ENCODE measurements at regions not wholly inside any gene's neighbourhood (a gene's known extent, or its start where the extent isn't known, plus 50 kb on each side); places are given as distances from the start of the nearest gene placed in this dataset.

DNA sequence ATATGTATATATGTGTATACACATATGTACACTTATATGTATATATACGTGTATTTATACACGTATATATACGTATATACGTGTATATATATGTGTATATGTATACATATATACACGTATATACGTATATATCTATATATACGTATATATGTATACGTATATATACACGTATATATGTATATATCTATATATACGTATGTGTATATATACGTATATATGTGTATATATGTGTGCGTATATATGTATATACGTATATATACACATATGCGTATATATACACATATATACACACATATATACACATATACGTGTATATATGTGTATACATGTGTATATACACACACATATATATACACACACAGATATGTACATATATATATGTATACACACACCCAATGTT lies 348.0 kb upstream of the LCORL start:
- Histone ChIP-seq H3K27ac (no peak overlapping the region), H3K27me3 (replicated peaks in 1 of 7) (no peaks in the 10 kb centered on the region), H3K4me3 (no peak overlapping the region), H3K9me3 (peaks cover 0 to 5% (median 0%) of the 10 kb centered on the region in 8 donors), H3K4me1 (no peaks in the 10 kb centered on the region), H3K36me3 (no peaks in the 10 kb centered on the region)
- WGBS, 5 donors: 90 to 96% (median 91%) methylated on average over 15 of the region's 15 CpGs
- intact Hi-C loops (cut with DNase I; ENCODE audit: low total_unique reads): loop anchor here (5.0 kb wide), 1 partner anchor 552 kb away; no protein-coding TSS in a partner anchor
- no peak for TF ChIP-seq POLR2AphosphoS5 (IDR thresholded peaks at IDR 0.05)
- no peak for TF ChIP-seq POLR2A (IDR thresholded peaks at IDR 0.05)
- TF ChIP-seq, protein P1, sequence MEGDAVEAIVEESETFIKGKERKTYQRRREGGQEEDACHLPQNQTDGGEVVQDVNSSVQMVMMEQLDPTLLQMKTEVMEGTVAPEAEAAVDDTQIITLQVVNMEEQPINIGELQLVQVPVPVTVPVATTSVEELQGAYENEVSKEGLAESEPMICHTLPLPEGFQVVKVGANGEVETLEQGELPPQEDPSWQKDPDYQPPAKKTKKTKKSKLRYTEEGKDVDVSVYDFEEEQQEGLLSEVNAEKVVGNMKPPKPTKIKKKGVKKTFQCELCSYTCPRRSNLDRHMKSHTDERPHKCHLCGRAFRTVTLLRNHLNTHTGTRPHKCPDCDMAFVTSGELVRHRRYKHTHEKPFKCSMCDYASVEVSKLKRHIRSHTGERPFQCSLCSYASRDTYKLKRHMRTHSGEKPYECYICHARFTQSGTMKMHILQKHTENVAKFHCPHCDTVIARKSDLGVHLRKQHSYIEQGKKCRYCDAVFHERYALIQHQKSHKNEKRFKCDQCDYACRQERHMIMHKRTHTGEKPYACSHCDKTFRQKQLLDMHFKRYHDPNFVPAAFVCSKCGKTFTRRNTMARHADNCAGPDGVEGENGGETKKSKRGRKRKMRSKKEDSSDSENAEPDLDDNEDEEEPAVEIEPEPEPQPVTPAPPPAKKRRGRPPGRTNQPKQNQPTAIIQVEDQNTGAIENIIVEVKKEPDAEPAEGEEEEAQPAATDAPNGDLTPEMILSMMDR (IDR thresholded peaks at IDR 0.05 in 8 of 11, conservative IDR thresholded peaks at IDR 0.05 in 3 of 11): no peak
- no peak for DNase-seq

DNA sequence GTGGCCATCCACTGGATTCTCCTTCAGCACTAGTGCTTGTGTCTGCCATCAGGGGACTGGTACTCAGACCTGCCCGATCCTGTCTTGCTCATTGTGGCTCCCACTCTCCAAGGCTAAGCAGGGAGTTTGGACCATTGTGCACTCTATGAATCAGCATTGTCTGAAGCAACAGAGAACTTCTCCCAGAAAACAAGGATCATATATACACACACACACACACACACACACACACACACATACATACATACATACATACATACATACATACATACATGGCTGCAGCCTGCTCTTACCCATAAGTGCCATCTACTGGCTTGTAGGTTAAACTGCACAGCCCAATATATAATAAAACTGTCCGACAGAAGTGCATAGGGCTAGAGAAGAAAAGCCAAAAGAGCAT lies 345.3 kb upstream of the LCORL start:
- intact Hi-C loops (cut with DNase I; ENCODE audit: low total_unique reads): loop anchor here (5.0 kb wide), 1 partner anchor 550 kb away; no protein-coding TSS in a partner anchor
- TF ChIP-seq POLR2A (IDR thresholded peaks at IDR 0.05): no peak
- TF ChIP-seq, protein P1 (IDR thresholded peaks at IDR 0.05 in 8 of 11, conservative IDR thresholded peaks at IDR 0.05 in 3 of 11): peak in 8 of 11 experiments; percentile 37 to 65 (median 41)
- Histone ChIP-seq H3K27me3 (replicated peaks in 1 of 7) (no peaks in the 10 kb centered on the region), H3K4me3 (no peak overlapping the region), H3K27ac (no peak overlapping the region), H3K4me1 (no peaks in the 10 kb centered on the region), H3K36me3 (no peaks in the 10 kb centered on the region), H3K9me3 (no peaks in the 10 kb centered on the region)
- DNase-seq: no peak
- WGBS, 5 donors: 50 to 60% (median 58%) methylated on average over 2 of the region's 2 CpGs

DNA sequence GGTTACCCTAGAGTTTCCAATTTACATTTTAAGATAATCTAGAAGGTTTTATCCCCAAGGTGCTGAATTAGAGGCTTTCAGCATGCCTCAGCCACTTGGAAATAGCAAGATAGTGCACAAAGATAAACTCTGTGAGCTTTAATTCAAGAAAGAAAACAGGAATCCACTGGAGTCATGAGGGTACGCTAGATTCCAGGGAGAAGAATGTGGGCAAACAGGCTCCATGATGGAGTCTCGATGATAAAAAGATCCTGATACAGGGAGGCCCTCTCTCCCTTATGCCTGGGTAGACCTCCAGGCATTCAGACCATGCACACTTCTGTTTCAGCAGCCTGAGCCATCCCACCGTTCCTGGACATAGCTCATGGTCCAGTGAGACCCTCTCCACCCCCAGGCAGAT lies 344.6 kb upstream of the LCORL start:
- no peak overlapping the region for H3K4me3 ChIP-seq
- DNase-seq: no peak
- no peaks in the 10 kb centered on the region for H3K9me3 ChIP-seq
- TF ChIP-seq POLR2A (IDR thresholded peaks at IDR 0.05) (no peak), POLR2AphosphoS5 (IDR thresholded peaks at IDR 0.05) (no peak)
- TF ChIP-seq, protein P1 (IDR thresholded peaks at IDR 0.05 in 8 of 11, conservative IDR thresholded peaks at IDR 0.05 in 3 of 11): no peak
- 72 to 89% (median 82%) methylated on average over 3 of the region's 3 CpGs for WGBS, 5 donors
- H3K4me1 ChIP-seq: no peaks in the 10 kb centered on the region
- no peaks in the 10 kb centered on the region for H3K27me3 ChIP-seq (replicated peaks in 1 of 7)
- no peaks in the 10 kb centered on the region for H3K36me3 ChIP-seq
- intact Hi-C loops (cut with DNase I; ENCODE audit: low total_unique reads): loop anchor here (5.0 kb wide), 1 partner anchor 549 kb away; no protein-coding TSS in a partner anchor
- no peak overlapping the region for H3K27ac ChIP-seq

GRCh38 chr4:18343581-18343980 lies 322.0 kb upstream of the LCORL start:
- 87 to 95% (median 92%) methylated on average over 7 of the region's 7 CpGs for WGBS, 5 donors
- intact Hi-C loops (cut with DNase I; ENCODE audit: low total_unique reads): no loop called here
- TF ChIP-seq POLR2A (IDR thresholded peaks at IDR 0.05) (no peak), POLR2AphosphoS5 (IDR thresholded peaks at IDR 0.05) (no peak)
- TF ChIP-seq, protein P1 (IDR thresholded peaks at IDR 0.05 in 8 of 11, conservative IDR thresholded peaks at IDR 0.05 in 3 of 11): no peak

More at GRCh38 chr4:18343581-18343980, 322.0 kb upstream of the LCORL start:
- no peak overlapping the region for H3K27ac ChIP-seq
- DNase-seq: no peak
- peaks cover 0 to 11% (median 0%) of the 10 kb centered on the region in 7 donors for H3K27me3 ChIP-seq (replicated peaks in 1 of 7)
- H3K4me3 ChIP-seq: no peak overlapping the region
- no peaks in the 10 kb centered on the region for H3K36me3 ChIP-seq
- H3K4me1 ChIP-seq: no peaks in the 10 kb centered on the region
- H3K9me3 ChIP-seq: peaks cover 0 to 1% (median 0%) of the 10 kb centered on the region in 8 donors
